ENCODE measurements at regions not wholly inside any gene's neighbourhood (a gene's known extent, or its start where the extent isn't known, plus 50 kb on each side); places are given as distances from the start of the nearest gene placed in this dataset.

GRCh38 chr2:64379186-64379585 is 74.8 kb upstream of the LGALSL start (continued):
- no peak for TF ChIP-seq TEAD4 (IDR thresholded peaks at IDR 0.05; ENCODE audit: low read depth, low read length)
- no peak for TF ChIP-seq NRF1 (IDR thresholded peaks at IDR 0.05; ENCODE audit: low read depth, low read length)
- TF ChIP-seq RFX5 (IDR thresholded peaks at IDR 0.05; ENCODE audit: borderline replicate concordance, low read depth, low read length), result no peak

Data from H1 (cell line).